GM23248 (cell line): ENCODE measurements at regions not wholly inside any gene's neighbourhood (a gene's known extent, or its start where the extent isn't known, plus 50 kb on each side); places are given as distances from the start of the nearest gene placed in this dataset.

Experiments
- EZH2 ChIP-seq: fragments of 200-600 bp; sonication (generic); IDR thresholded peaks from 2 replicates; pipeline ENCODE4 v1.6.1; 2018; ENCODE audit warnings: antibody characterized with exemption, mild to moderate bottlenecking; ENCODE audit not compliant: insufficient read depth, poor library complexity, severe bottlenecking
- EZH2phosphoT487 ChIP-seq: fragments of 200-600 bp; sonication (generic); IDR thresholded peaks from 2 replicates; pipeline ENCODE4 v1.6.1; 2018; ENCODE audit warnings: antibody characterized with exemption, moderate library complexity, mild to moderate bottlenecking, low read depth; ENCODE audit not compliant: insufficient read depth

DNA sequence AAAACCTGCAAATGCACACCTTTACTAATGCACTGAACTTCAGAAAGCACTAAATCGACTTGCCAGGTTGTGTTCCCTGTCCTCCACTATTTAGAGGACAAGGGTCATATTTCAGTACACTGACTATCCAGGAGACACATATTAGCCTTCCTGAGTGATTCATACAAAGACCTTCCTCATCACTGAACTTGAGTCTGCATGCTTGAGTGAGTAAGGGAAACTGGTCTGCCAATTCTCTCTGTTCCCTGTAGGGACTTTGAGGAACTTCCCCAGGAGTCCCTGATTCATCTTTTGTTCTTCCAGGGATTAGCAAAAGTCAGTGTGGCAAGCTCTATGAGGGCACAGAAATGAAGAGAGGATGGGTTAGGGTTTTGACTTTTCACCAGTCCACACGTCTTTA, 565.9 kb downstream of the PDCD6IP start:
- TF ChIP-seq EZH2 (no peak), EZH2phosphoT487 (no peak)
